Right ventricle myocardium inferior (tissue), 1 donor: ENCODE measurements at regions not wholly inside any gene's neighbourhood (a gene's known extent, or its start where the extent isn't known, plus 50 kb on each side); places are given as distances from the start of the nearest gene placed in this dataset.
"Not testable (repeated sequence)": the region's sequence is repeated elsewhere in the genome, so short reads cannot be mapped to it uniquely, and the experiment has no call there.

Experiments
- ATAC-seq: fragments of 200-7000 bp; cut with Tn5 transposase; one replicate; pipeline ENCODE4 v1.9.1; 2020; ENCODE audit warnings: mild to moderate bottlenecking, moderate library complexity
- DNase-seq: peaks from one replicate; pipeline ENCODE4 v3.0.0; 2021; ENCODE audit errors: missing footprints
- intact Hi-C: fragments of 100-400 bp; cut with DNase I; formaldehyde crosslinking; loops from one replicate; pipeline ENCODE4 v1.11.0; 2022
- donor health status: DM: no; HTN: yes; CAD: no; lungs with severe emphysema.

- ATAC-seq = no peak
- intact Hi-C loops = no loop called here
These were observed 78.7 kb upstream of the COG2 start for GRCh38 chr1:230563591-230563990.

GRCh38 chr1:230561570-230561969 is 80.7 kb upstream of the COG2 start:
- ATAC-seq (no peak), DNase-seq (no peak)
- intact Hi-C loops = no loop called here

More at GRCh38 chr1:230563591-230563990, 78.7 kb upstream of the COG2 start:
- DNase-seq = no peak

GRCh38 chr1:230558324-230558723 is 84.0 kb upstream of the COG2 start:
- DNase-seq (no peak), ATAC-seq (no peak)
- intact Hi-C loops = no loop called here

GRCh38 chr1:230556453-230556852 is 85.8 kb upstream of the COG2 start:
- no peak for DNase-seq
- intact Hi-C loops = no loop called here
- no peak for ATAC-seq

GRCh38 chr1:230555814-230556213 is 86.5 kb upstream of the COG2 start:
- no peak for DNase-seq
- intact Hi-C loops = no loop called here
- no peak for ATAC-seq

GRCh38 chr1:230552880-230553279 is 89.4 kb upstream of the COG2 start:
- ATAC-seq (no peak), DNase-seq (no peak)
- intact Hi-C loops = no loop called here

- DNase-seq, ATAC-seq, intact Hi-C loops: not testable (repeated sequence)
These were observed 91.3 kb upstream of the COG2 start for GRCh38 chr1:230550945-230551344.

- no peak for DNase-seq
- no peak for ATAC-seq
- intact Hi-C loops = no loop called here
These were observed 91.9 kb upstream of the COG2 start for GRCh38 chr1:230550428-230550827.

- intact Hi-C loops = no loop called here
- ATAC-seq (no peak), DNase-seq (no peak)
These were observed 92.7 kb upstream of the COG2 start for GRCh38 chr1:230549625-230550024.

- ATAC-seq (peak; percentile 37), DNase-seq (no peak)
- intact Hi-C loops = no loop called here
These were observed 93.3 kb upstream of the COG2 start for GRCh38 chr1:230548997-230549396.

- ATAC-seq = no peak
- DNase-seq = no peak
- intact Hi-C loops = no loop called here
These were observed 93.9 kb upstream of the COG2 start for GRCh38 chr1:230548357-230548756.

- ATAC-seq (no peak), DNase-seq (no peak)
- intact Hi-C loops = no loop called here
These were observed 97.1 kb upstream of the COG2 start for GRCh38 chr1:230545181-230545580.

- DNase-seq = no peak
- ATAC-seq = no peak
- intact Hi-C loops = no loop called here
These were observed 97.5 kb upstream of the COG2 start for GRCh38 chr1:230544758-230545157.

GRCh38 chr1:230543085-230543484 is 99.2 kb upstream of the COG2 start:
- DNase-seq = no peak
- ATAC-seq = no peak
- intact Hi-C loops = no loop called here

- intact Hi-C loops = no loop called here
- DNase-seq = no peak
- no peak for ATAC-seq
These were observed 99.6 kb upstream of the COG2 start for GRCh38 chr1:230542681-230543080.

GRCh38 chr1:230542054-230542453 is 100.2 kb upstream of the COG2 start:
- intact Hi-C loops = no loop called here
- DNase-seq (no peak), ATAC-seq (no peak)

- DNase-seq = no peak
- intact Hi-C loops = no loop called here
- ATAC-seq = no peak
These were observed 101.0 kb upstream of the COG2 start for GRCh38 chr1:230541306-230541705.

- no peak for ATAC-seq
- DNase-seq = no peak
- intact Hi-C loops = no loop called here
These were observed 101.7 kb upstream of the COG2 start for GRCh38 chr1:230540421-230541155.

GRCh38 chr1:230537456-230537855 is 104.8 kb upstream of the COG2 start:
- intact Hi-C loops = no loop called here
- no peak for ATAC-seq
- DNase-seq = no peak

- intact Hi-C loops = no loop called here
These were observed 105.6 kb upstream of the COG2 start for GRCh38 chr1:230536641-230537155.

GRCh38 chr1:230534224-230534623 is 108.1 kb upstream of the COG2 start:
- no peak for DNase-seq
- no peak for ATAC-seq
- intact Hi-C loops = no loop called here

More at GRCh38 chr1:230536641-230537155, 105.6 kb upstream of the COG2 start:
- DNase-seq (no peak), ATAC-seq (no peak)
